NCI-H2107 treated with DMSO at 0.1 percent for 48 hours (cell line): ENCODE measurements at regions not wholly inside any gene's neighbourhood (a gene's known extent, or its start where the extent isn't known, plus 50 kb on each side); places are given as distances from the start of the nearest gene placed in this dataset.
"Not testable (repeated sequence)": the region's sequence is repeated elsewhere in the genome, so short reads cannot be mapped to it uniquely, and the experiment has no call there.

Experiments used
- DNase-seq: peaks from one replicate; lab custom pipeline; 2025; ENCODE audit not compliant: unreplicated experiment; lab: John Stamatoyannopoulos, UW

GRCh38 chr12:47610686-47611252 lies 95.1 kb downstream of the RPAP3 start:
- DNase-seq, result no peak

GRCh38 chr12:47609806-47610205 lies 96.0 kb downstream of the RPAP3 start:
- DNase-seq, result no peak

GRCh38 chr12:47608671-47609070 lies 97.2 kb downstream of the RPAP3 start:
- DNase-seq, result not testable (repeated sequence)

GRCh38 chr12:47604221-47604873 lies 101.5 kb downstream of the RPAP3 start:
- DNase-seq, result no peak

GRCh38 chr12:47602949-47603558 lies 102.8 kb downstream of the RPAP3 start:
- no peak for DNase-seq

GRCh38 chr12:47602325-47602724 lies 103.5 kb downstream of the RPAP3 start:
- no peak for DNase-seq

- no peak for DNase-seq
Observed at GRCh38 chr12:47601071-47601470, 104.8 kb downstream of the RPAP3 start.

GRCh38 chr12:47591795-47592194 lies 114.0 kb downstream of the RPAP3 start:
- no peak for DNase-seq

- DNase-seq, result no peak
Observed at GRCh38 chr12:47591361-47591791, 114.5 kb downstream of the RPAP3 start.

GRCh38 chr12:47590771-47591360 lies 115.0 kb downstream of the RPAP3 start:
- DNase-seq, result no peak

- DNase-seq, result no peak
Observed at GRCh38 chr12:47586952-47587669, 118.7 kb downstream of the RPAP3 start.

GRCh38 chr12:47585507-47585906 lies 120.3 kb downstream of the RPAP3 start:
- no peak for DNase-seq

GRCh38 chr12:47578836-47579235 lies 127.0 kb downstream of the RPAP3 start:
- no peak for DNase-seq

- no peak for DNase-seq
Observed at GRCh38 chr12:47577206-47577989, 128.4 kb downstream of the RPAP3 start.

- DNase-seq, result peak; percentile 74
Observed at GRCh38 chr12:47576289-47576945, 129.4 kb downstream of the RPAP3 start.

- no peak for DNase-seq
Observed at GRCh38 chr12:47574252-47575021, 131.4 kb downstream of the RPAP3 start.

- DNase-seq, result no peak
Observed at GRCh38 chr12:47573146-47573659, 132.6 kb downstream of the RPAP3 start.

GRCh38 chr12:47570151-47570550 lies 135.7 kb downstream of the RPAP3 start:
- DNase-seq, result no peak

- no peak for DNase-seq
Observed at GRCh38 chr12:47562201-47562600, 143.6 kb downstream of the RPAP3 start.
